BE2C (cell line): ENCODE measurements at regions not wholly inside any gene's neighbourhood (a gene's known extent, or its start where the extent isn't known, plus 50 kb on each side); places are given as distances from the start of the nearest gene placed in this dataset.

Experiments
- DNase-seq: peaks from one replicate; pipeline ENCODE4 v3.0.0-alpha.2; 2020
- H3K27me3 ChIP-seq: fragments of 250-450 bp; sonication (Bioruptor Pico); 2 replicates; pipeline ENCODE4 v1.5.1; 2020; ENCODE audit warnings: mild to moderate bottlenecking
- H3K36me3 ChIP-seq: fragments of 250-450 bp; sonication (Bioruptor Pico); 2 replicates; pipeline ENCODE4 v1.5.1; 2020; ENCODE audit warnings: mild to moderate bottlenecking
- H3K4me1 ChIP-seq: fragments of 250-450 bp; sonication (Bioruptor Pico); 2 replicates; pipeline ENCODE4 v1.5.1; 2020
- H3K4me3 ChIP-seq: 2 replicates; pipeline ENCODE4 v1.5.1; 2011; ENCODE audit warnings: low read depth, low read length
- H3K9me3 ChIP-seq: fragments of 250-450 bp; sonication (Bioruptor Pico); 2 replicates; pipeline ENCODE4 v1.5.1; 2020
- CTCF ChIP-seq: IDR thresholded peaks from 2 replicates; pipeline ENCODE4 v1.5.1; 2012; ENCODE audit warnings: mild to moderate bottlenecking, low read depth, low read length

GRCh38 chr4:89539374-89539773, 231.8 kb upstream of the GPRIN3 start:
- no peak for TF ChIP-seq CTCF
- Histone ChIP-seq H3K4me1 (no peaks in the 10 kb centered on the region), H3K9me3 (no peaks in the 10 kb centered on the region), H3K27me3 (no peaks in the 10 kb centered on the region), H3K36me3 (no peaks in the 10 kb centered on the region), H3K4me3 (no peak overlapping the region)
- no peak for DNase-seq

- Histone ChIP-seq H3K9me3 (no peaks in the 10 kb centered on the region), H3K36me3 (no peaks in the 10 kb centered on the region), H3K4me1 (no peaks in the 10 kb centered on the region), H3K4me3 (no peak overlapping the region), H3K27me3 (no peaks in the 10 kb centered on the region)
- no peak for TF ChIP-seq CTCF
- no peak for DNase-seq
These were observed 231.3 kb upstream of the GPRIN3 start for GRCh38 chr4:89538886-89539285.

- DNase-seq, result no peak
- H3K4me3 ChIP-seq, result no peak overlapping the region
- no peaks in the 10 kb centered on the region for H3K27me3 ChIP-seq
- TF ChIP-seq CTCF, result no peak
- H3K4me1 ChIP-seq, result no peaks in the 10 kb centered on the region
- H3K36me3 ChIP-seq, result no peaks in the 10 kb centered on the region
- no peaks in the 10 kb centered on the region for H3K9me3 ChIP-seq
These were observed 230.6 kb upstream of the GPRIN3 start for GRCh38 chr4:89538171-89538570.

GRCh38 chr4:89537281-89537680, 229.7 kb upstream of the GPRIN3 start:
- H3K4me3 ChIP-seq, result no peak overlapping the region
- TF ChIP-seq CTCF, result no peak
- no peaks in the 10 kb centered on the region for H3K4me1 ChIP-seq
- H3K36me3 ChIP-seq, result no peaks in the 10 kb centered on the region
- DNase-seq, result no peak
- H3K9me3 ChIP-seq, result no peaks in the 10 kb centered on the region
- H3K27me3 ChIP-seq, result no peaks in the 10 kb centered on the region

- H3K4me3 ChIP-seq, result no peak overlapping the region
- no peak for DNase-seq
- H3K36me3 ChIP-seq, result no peaks in the 10 kb centered on the region
- H3K9me3 ChIP-seq, result no peaks in the 10 kb centered on the region
- no peaks in the 10 kb centered on the region for H3K4me1 ChIP-seq
- TF ChIP-seq CTCF, result no peak
- no peaks in the 10 kb centered on the region for H3K27me3 ChIP-seq
These were observed 227.7 kb upstream of the GPRIN3 start for GRCh38 chr4:89535251-89535650.

- Histone ChIP-seq H3K4me3 (no peak overlapping the region), H3K4me1 (no peaks in the 10 kb centered on the region), H3K36me3 (no peaks in the 10 kb centered on the region), H3K27me3 (no peaks in the 10 kb centered on the region), H3K9me3 (no peaks in the 10 kb centered on the region)
- TF ChIP-seq CTCF, result no peak
- no peak for DNase-seq
These were observed 226.8 kb upstream of the GPRIN3 start for GRCh38 chr4:89534356-89534755.
